Panc1 (cell line): ENCODE measurements at regions not wholly inside any gene's neighbourhood (a gene's known extent, or its start where the extent isn't known, plus 50 kb on each side); places are given as distances from the start of the nearest gene placed in this dataset.

Experiments
- POLR2AphosphoS5 ChIP-seq: IDR thresholded peaks from 2 replicates; pipeline ENCODE4 v1.6.1; 2012; ENCODE audit warnings: mild to moderate bottlenecking, low read depth, low read length, moderate library complexity
- REST ChIP-seq, 2 experiments: IDR thresholded peaks; 2 replicates each; pipeline ENCODE4 v1.6.1; 2011 to 2012; ENCODE audit warnings: low read depth in 2 of 2, control low read depth in 1 of 2, low read length in 1 of 2, mild to moderate bottlenecking in 1 of 2, moderate library complexity in 1 of 2; ENCODE audit not compliant: insufficient read depth in 1 of 2
- TF ChIP-seq, protein P1 (sequence below): fragments of 450-650 bp; IDR thresholded peaks from 2 replicates; pipeline ENCODE4 v1.5.1; 2017; ENCODE audit warnings: mild to moderate bottlenecking

DNA sequence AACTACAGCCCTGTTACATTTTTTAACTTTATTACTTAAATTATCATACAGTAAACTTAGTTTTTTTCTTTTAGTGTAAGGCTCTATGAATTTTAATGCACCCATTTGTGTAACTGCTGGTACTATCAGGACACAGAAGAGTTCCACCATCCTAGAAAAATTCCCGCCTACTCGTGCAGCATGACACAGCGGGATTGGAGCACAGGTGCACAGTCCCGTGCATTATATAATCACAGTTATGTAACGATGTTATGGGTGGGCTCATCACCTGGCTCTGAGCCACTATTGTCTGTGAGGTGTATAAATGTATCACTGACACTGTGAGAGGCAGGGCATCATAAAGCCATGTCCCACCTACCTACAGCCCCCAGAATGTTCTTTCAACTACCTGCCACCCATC lies 80.7 kb downstream of the DRD1 start:
- TF ChIP-seq, protein P1, sequence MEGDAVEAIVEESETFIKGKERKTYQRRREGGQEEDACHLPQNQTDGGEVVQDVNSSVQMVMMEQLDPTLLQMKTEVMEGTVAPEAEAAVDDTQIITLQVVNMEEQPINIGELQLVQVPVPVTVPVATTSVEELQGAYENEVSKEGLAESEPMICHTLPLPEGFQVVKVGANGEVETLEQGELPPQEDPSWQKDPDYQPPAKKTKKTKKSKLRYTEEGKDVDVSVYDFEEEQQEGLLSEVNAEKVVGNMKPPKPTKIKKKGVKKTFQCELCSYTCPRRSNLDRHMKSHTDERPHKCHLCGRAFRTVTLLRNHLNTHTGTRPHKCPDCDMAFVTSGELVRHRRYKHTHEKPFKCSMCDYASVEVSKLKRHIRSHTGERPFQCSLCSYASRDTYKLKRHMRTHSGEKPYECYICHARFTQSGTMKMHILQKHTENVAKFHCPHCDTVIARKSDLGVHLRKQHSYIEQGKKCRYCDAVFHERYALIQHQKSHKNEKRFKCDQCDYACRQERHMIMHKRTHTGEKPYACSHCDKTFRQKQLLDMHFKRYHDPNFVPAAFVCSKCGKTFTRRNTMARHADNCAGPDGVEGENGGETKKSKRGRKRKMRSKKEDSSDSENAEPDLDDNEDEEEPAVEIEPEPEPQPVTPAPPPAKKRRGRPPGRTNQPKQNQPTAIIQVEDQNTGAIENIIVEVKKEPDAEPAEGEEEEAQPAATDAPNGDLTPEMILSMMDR, result no peak
- no peak for TF ChIP-seq POLR2AphosphoS5
- no peak for TF ChIP-seq REST (IDR thresholded peaks at IDR 0.05; ENCODE audit: insufficient read depth in 1 of 2, low read depth in 2 of 2, low read length in 1 of 2)
